Mesenchymal stem cell (in vitro differentiated cells and primary cell): ENCODE measurements at regions not wholly inside any gene's neighbourhood (a gene's known extent, or its start where the extent isn't known, plus 50 kb on each side); places are given as distances from the start of the nearest gene placed in this dataset.

Source experiments
- DNase-seq: peaks from one replicate; pipeline ENCODE4 v3.0.0-alpha.2; 2013
- H2AFZ ChIP-seq: one replicate; pipeline ENCODE4 v1.6.1; 2013; ENCODE audit warnings: low read depth, mild to moderate bottlenecking, control low read depth, inconsistent platforms, low read length, moderate library complexity
- H2AK5ac ChIP-seq: 2 replicates; pipeline ENCODE4 v1.6.1; 2013; ENCODE audit warnings: low read length, moderate library complexity, mild to moderate bottlenecking, inconsistent platforms; ENCODE audit not compliant: severe bottlenecking
- H2BK120ac ChIP-seq: one replicate; pipeline ENCODE4 v1.6.1; 2013; ENCODE audit warnings: low read depth, mild to moderate bottlenecking, inconsistent platforms, low read length, moderate library complexity
- H2BK12ac ChIP-seq, 2 experiments: one replicate each; pipeline ENCODE4 v1.6.1; 2013; ENCODE audit warnings: inconsistent platforms in 2 of 2, low read length in 2 of 2, mild to moderate bottlenecking in 2 of 2, moderate library complexity in 2 of 2, control low read depth in 1 of 2
- H2BK15ac ChIP-seq: one replicate; pipeline ENCODE4 v1.6.1; 2013; ENCODE audit warnings: mild to moderate bottlenecking, low read depth, inconsistent platforms; ENCODE audit not compliant: poor library complexity, severe bottlenecking
- H2BK5ac ChIP-seq: 2 replicates; pipeline ENCODE4 v1.6.1; 2013; ENCODE audit warnings: low read depth, mild to moderate bottlenecking, low read length, control low read depth, inconsistent platforms; ENCODE audit not compliant: poor library complexity, severe bottlenecking
- H3K14ac ChIP-seq, 2 experiments: one replicate each; pipeline ENCODE4 v1.6.1; 2013; ENCODE audit warnings: inconsistent platforms in 2 of 2, low read length in 2 of 2, control low read depth in 1 of 2, mild to moderate bottlenecking in 1 of 2, moderate library complexity in 1 of 2
- H3K18ac ChIP-seq, 2 experiments: one replicate each; pipeline ENCODE4 v1.6.1; 2013; ENCODE audit warnings: inconsistent platforms in 2 of 2, low read length in 2 of 2, control low read depth in 1 of 2, low read depth in 1 of 2, mild to moderate bottlenecking in 1 of 2
- H3K23ac ChIP-seq, 2 experiments: one replicate each; pipeline ENCODE4 v1.6.1; 2013; ENCODE audit warnings: inconsistent platforms in 2 of 2, low read length in 2 of 2, mild to moderate bottlenecking in 2 of 2, moderate library complexity in 2 of 2, control low read depth in 1 of 2
- H3K27ac ChIP-seq: 2 replicates; pipeline ENCODE4 v1.5.1; 2013; ENCODE audit warnings: mild to moderate bottlenecking, moderate library complexity, low read length, control low read depth, inconsistent platforms; ENCODE audit not compliant: poor library complexity, severe bottlenecking
- H3K27me3 ChIP-seq, 2 experiments: 2 replicates each; pipeline versions ENCODE4 v1.6.1 to v1.7.0; 2013; ENCODE audit warnings: low read length in 2 of 2, mild to moderate bottlenecking in 2 of 2, moderate library complexity in 2 of 2, control low read depth in 1 of 2, inconsistent platforms in 1 of 2; ENCODE audit not compliant: control insufficient read depth in 1 of 2, insufficient read depth in 1 of 2
- H3K36me3 ChIP-seq, 2 experiments: 2 replicates each; pipeline versions ENCODE4 v1.6.1 to v1.7.0; 2013; ENCODE audit warnings: low read length in 2 of 2, control low read depth in 1 of 2, inconsistent platforms in 1 of 2, low read depth in 1 of 2, mild to moderate bottlenecking in 1 of 2; ENCODE audit not compliant: insufficient read depth in 2 of 2, control insufficient read depth in 1 of 2
- H3K4ac ChIP-seq, 2 experiments: one replicate each; pipeline ENCODE4 v1.6.1; 2013; ENCODE audit warnings: inconsistent platforms in 2 of 2, low read length in 2 of 2, mild to moderate bottlenecking in 2 of 2, moderate library complexity in 2 of 2, control low read depth in 1 of 2, low read depth in 1 of 2
- H3K4me1 ChIP-seq: 2 replicates; pipeline ENCODE4 v1.6.1; 2013; ENCODE audit warnings: low read depth, low read length, control low read depth; ENCODE audit not compliant: control insufficient read depth, insufficient read depth
- H3K4me2 ChIP-seq: 2 replicates; pipeline ENCODE4 v1.6.1; 2013; ENCODE audit warnings: low read length, mild to moderate bottlenecking, inconsistent platforms; ENCODE audit not compliant: poor library complexity, severe bottlenecking
- H3K4me3 ChIP-seq, 2 experiments: 2 replicates each; pipeline versions ENCODE4 v1.5.1 to v1.7.0; 2013; ENCODE audit warnings: low read length in 2 of 2, mild to moderate bottlenecking in 2 of 2, control low read depth in 1 of 2, low read depth in 1 of 2; ENCODE audit not compliant: insufficient read depth in 1 of 2
- H3K79me1 ChIP-seq: replicated peaks from 2 replicates; pipeline ENCODE4 v1.6.1; 2013; ENCODE audit warnings: mild to moderate bottlenecking, control low read depth, low read length, inconsistent platforms; ENCODE audit not compliant: poor library complexity, severe bottlenecking
- H3K9ac ChIP-seq: 2 replicates; pipeline ENCODE4 v1.7.0; 2013; ENCODE audit warnings: mild to moderate bottlenecking, low read length, moderate library complexity
- H3K9me3 ChIP-seq: 2 replicates; pipeline ENCODE4 v1.7.0; 2013; ENCODE audit warnings: mild to moderate bottlenecking, low read length; ENCODE audit not compliant: control insufficient read depth
- H4K8ac ChIP-seq: one replicate; pipeline ENCODE4 v1.6.1; 2013; ENCODE audit warnings: inconsistent platforms, mild to moderate bottlenecking, low read length, moderate library complexity
- H4K91ac ChIP-seq: one replicate; pipeline ENCODE4 v1.6.1; 2013; ENCODE audit warnings: mild to moderate bottlenecking, low read length, inconsistent platforms
- WGBS: methylation state at CpG from one replicate; pipeline ENCODE4 v1.1.7; 2013; ENCODE audit warnings: mixed read lengths; 5-methylcytosine and 5-hydroxymethylcytosine counted together

GRCh38 chr3:86740751-86741150, 250.2 kb downstream of the VGLL3 start:
- Histone ChIP-seq H3K79me1 (no peaks in the 10 kb centered on the region), H4K91ac (no peak overlapping the region), H2BK15ac (no peak overlapping the region), H2AK5ac (no peak overlapping the region), H3K27ac (no peak overlapping the region), H3K9ac (no peak overlapping the region), H3K4ac (no peak overlapping the region), H3K27me3 (no peaks in the 10 kb centered on the region), H3K4me3 (no peak overlapping the region), H3K14ac (no peak overlapping the region), H2AFZ (no peak overlapping the region), H3K23ac (no peak overlapping the region), H4K8ac (no peak overlapping the region), H3K36me3 (no peaks in the 10 kb centered on the region), H3K18ac (no peak overlapping the region), H3K4me1 (no peaks in the 10 kb centered on the region), H2BK5ac (no peak overlapping the region), H2BK120ac (no peak overlapping the region), H2BK12ac (no peak overlapping the region), H3K4me2 (no peak overlapping the region), H3K9me3 (no peaks in the 10 kb centered on the region)
- no peak for DNase-seq
- 90% methylated on average over 2 of the region's 3 CpGs for WGBS

DNA sequence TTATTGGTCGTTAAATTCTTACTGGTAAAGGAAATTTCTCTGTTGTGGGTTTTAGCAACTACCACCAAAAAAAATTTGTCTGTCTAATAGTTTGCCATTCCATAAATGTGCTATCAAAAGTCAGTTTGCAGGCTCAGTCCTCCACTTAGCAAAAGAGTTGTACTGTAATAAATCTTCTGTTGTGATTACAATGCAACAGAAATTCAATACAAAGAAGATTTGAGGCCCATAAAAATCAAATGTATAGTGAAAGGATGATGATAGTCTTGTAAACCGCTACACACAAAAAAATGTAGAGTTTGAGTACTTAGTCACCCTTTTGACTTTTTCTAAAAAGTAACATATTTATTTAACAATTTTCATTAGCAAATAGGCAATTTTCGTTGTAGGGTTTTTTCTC, 251.7 kb downstream of the VGLL3 start:
- Histone ChIP-seq H3K27ac (no peak overlapping the region), H4K8ac (no peak overlapping the region), H4K91ac (no peak overlapping the region), H3K4me3 (no peak overlapping the region), H3K9ac (no peak overlapping the region), H2BK15ac (no peak overlapping the region), H2BK120ac (no peak overlapping the region), H3K14ac (no peak overlapping the region), H3K4me2 (no peak overlapping the region), H2AFZ (no peak overlapping the region), H3K27me3 (no peaks in the 10 kb centered on the region), H2BK12ac (no peak overlapping the region), H3K9me3 (no peaks in the 10 kb centered on the region), H3K79me1 (no peaks in the 10 kb centered on the region), H2AK5ac (no peak overlapping the region), H3K36me3 (no peaks in the 10 kb centered on the region), H3K4me1 (no peaks in the 10 kb centered on the region), H3K18ac (no peak overlapping the region), H3K4ac (no peak overlapping the region), H2BK5ac (no peak overlapping the region), H3K23ac (no peak overlapping the region)
- no CpG with 5 or more reads among the region's 3 CpGs for WGBS
- no peak for DNase-seq

GRCh38 chr3:86738684-86739083, 252.3 kb downstream of the VGLL3 start:
- Histone ChIP-seq H3K27ac (no peak overlapping the region), H3K4ac (no peak overlapping the region), H3K79me1 (no peaks in the 10 kb centered on the region), H3K27me3 (no peaks in the 10 kb centered on the region), H3K9ac (no peak overlapping the region), H2AK5ac (no peak overlapping the region), H3K4me1 (no peaks in the 10 kb centered on the region), H2BK15ac (no peak overlapping the region), H3K9me3 (no peaks in the 10 kb centered on the region), H2BK12ac (no peak overlapping the region), H2BK120ac (no peak overlapping the region), H3K4me3 (no peak overlapping the region), H4K8ac (no peak overlapping the region), H3K18ac (no peak overlapping the region), H4K91ac (no peak overlapping the region), H3K23ac (no peak overlapping the region), H2AFZ (no peak overlapping the region), H3K14ac (no peak overlapping the region), H2BK5ac (no peak overlapping the region), H3K4me2 (no peak overlapping the region), H3K36me3 (no peaks in the 10 kb centered on the region)
- no peak for DNase-seq
- no CpG with 5 or more reads among the region's 1 CpG for WGBS

DNA sequence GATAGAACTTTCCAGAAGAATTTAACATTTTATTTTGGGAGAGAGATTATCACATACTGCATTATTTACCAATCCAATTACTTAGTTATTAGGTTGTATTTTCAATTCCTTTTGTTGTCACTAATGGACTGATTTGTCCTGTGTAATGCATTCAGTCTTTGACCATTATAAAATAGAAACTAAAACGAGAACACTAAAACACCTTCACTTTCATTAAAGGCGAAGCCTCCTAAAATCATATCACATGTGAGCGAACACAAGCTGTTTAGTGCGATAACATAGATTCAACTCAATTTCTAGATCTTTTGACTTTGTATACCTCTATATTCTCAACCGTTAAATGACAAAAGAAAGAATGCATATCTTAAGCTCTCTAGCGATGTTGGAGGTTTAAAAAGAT, 253.4 kb downstream of the VGLL3 start:
- Histone ChIP-seq H4K91ac (no peak overlapping the region), H3K18ac (no peak overlapping the region), H2BK5ac (no peak overlapping the region), H3K4ac (no peak overlapping the region), H3K9me3 (no peaks in the 10 kb centered on the region), H3K27ac (no peak overlapping the region), H2AK5ac (no peak overlapping the region), H2AFZ (no peak overlapping the region), H3K4me3 (no peak overlapping the region), H3K14ac (no peak overlapping the region), H2BK120ac (no peak overlapping the region), H3K27me3 (no peaks in the 10 kb centered on the region), H3K23ac (no peak overlapping the region), H2BK15ac (no peak overlapping the region), H2BK12ac (no peak overlapping the region), H3K4me2 (no peak overlapping the region), H3K4me1 (no peaks in the 10 kb centered on the region), H3K79me1 (no peaks in the 10 kb centered on the region), H4K8ac (no peak overlapping the region), H3K9ac (no peak overlapping the region), H3K36me3 (no peaks in the 10 kb centered on the region)
- WGBS: 83% methylated on average over 6 of the region's 6 CpGs
- no peak for DNase-seq
